Neural cell (in vitro differentiated cells): ENCODE measurements at regions not wholly inside any gene's neighbourhood (a gene's known extent, or its start where the extent isn't known, plus 50 kb on each side); places are given as distances from the start of the nearest gene placed in this dataset.

ENCODE experiments used
- H2AFZ ChIP-seq: fragments of 200-600, 300-800 bp; sonication (generic), shearing (Covaris generic); 2 replicates; pipeline ENCODE4 v1.6.0; 2014; ENCODE audit warnings: low read depth, mild to moderate bottlenecking, antibody characterized with exemption, low read length, moderate library complexity
- H3F3A ChIP-seq: fragments of 200-600 bp; shearing (Covaris generic); 2 replicates; pipeline ENCODE4 v1.6.1; 2016; ENCODE audit warnings: mild to moderate bottlenecking, moderate library complexity, mixed read lengths, antibody characterized with exemption, low read length; ENCODE audit not compliant: insufficient read depth, poor library complexity, severe bottlenecking
- H3K27ac ChIP-seq: fragments of 200-600, 300-800 bp; sonication (generic), shearing (Covaris generic); 2 replicates; pipeline ENCODE4 v1.5.1; 2014; ENCODE audit warnings: mild to moderate bottlenecking, low read length, moderate library complexity
- H3K27me3 ChIP-seq: fragments of 300-800, 200-600 bp; sonication (generic), shearing (Covaris generic); 2 replicates; pipeline ENCODE4 v1.6.0; 2014; ENCODE audit warnings: mild to moderate bottlenecking, low read depth, low read length, moderate library complexity; ENCODE audit not compliant: insufficient read depth
- H3K36me3 ChIP-seq: fragments of 300-800, 200-600 bp; sonication (generic), shearing (Covaris generic); 2 replicates; pipeline ENCODE4 v1.5.1; 2014; ENCODE audit warnings: mild to moderate bottlenecking, antibody characterized with exemption, low read length, moderate library complexity; ENCODE audit not compliant: insufficient read depth
- H3K4me2 ChIP-seq: fragments of 300-800, 200-600 bp; sonication (generic), shearing (Covaris generic); 2 replicates; pipeline ENCODE4 v1.6.0; 2014; ENCODE audit warnings: mild to moderate bottlenecking, low read length
- H3K4me3 ChIP-seq: fragments of 300-800, 200-600 bp; sonication (generic), shearing (Covaris generic); 2 replicates; pipeline ENCODE4 v1.5.1; 2014; ENCODE audit warnings: mild to moderate bottlenecking, low read length, moderate library complexity
- H3K79me2 ChIP-seq: fragments of 200-600 bp; shearing (Covaris generic); replicated peaks from 2 replicates; pipeline ENCODE4 v1.6.0; 2014; ENCODE audit warnings: mild to moderate bottlenecking, low read length, moderate library complexity; ENCODE audit not compliant: insufficient read depth
- H3K9ac ChIP-seq: fragments of 300-800, 200-600 bp; sonication (generic), shearing (Covaris generic); 2 replicates; pipeline ENCODE4 v1.6.1; 2016; ENCODE audit warnings: mild to moderate bottlenecking, low read length, mixed read lengths
- H3K9me2 ChIP-seq: fragments of 200-600 bp; shearing (Covaris generic); 2 replicates; pipeline ENCODE4 v1.6.1; 2016; ENCODE audit warnings: mild to moderate bottlenecking, low read length, mixed read lengths; ENCODE audit not compliant: insufficient read depth
- H3K9me3 ChIP-seq: fragments of 200-600, 300-800 bp; sonication (generic), shearing (Covaris generic); 2 replicates; pipeline ENCODE4 v1.6.1; 2016; ENCODE audit warnings: mild to moderate bottlenecking, mixed run types, low read length, moderate library complexity, mixed read lengths
- H4K20me1 ChIP-seq: fragments of 200-600 bp; shearing (Covaris generic); 2 replicates; pipeline ENCODE4 v1.6.1; 2016; ENCODE audit warnings: mild to moderate bottlenecking, mixed run types; ENCODE audit not compliant: insufficient read depth
- CTCF ChIP-seq: fragments of 450-650 bp; IDR thresholded peaks from 2 replicates; pipeline ENCODE4 v1.5.1; 2014; ENCODE audit warnings: antibody characterized with exemption, mild to moderate bottlenecking, moderate library complexity; ENCODE audit not compliant: poor library complexity, severe bottlenecking
- EP300 ChIP-seq: fragments of 450-650 bp; conservative IDR thresholded peaks from 2 replicates; pipeline ENCODE4 v1.6.1; 2014; ENCODE audit warnings: antibody characterized with exemption, mild to moderate bottlenecking, moderate library complexity; ENCODE audit not compliant: poor library complexity, severe bottlenecking
- EZH2 ChIP-seq: fragments of 200-600, 300-800 bp; shearing (Covaris generic), sonication (generic); IDR thresholded peaks from 2 replicates; pipeline ENCODE4 v1.6.1; 2014; ENCODE audit warnings: antibody characterized with exemption, low read length, borderline replicate concordance, mild to moderate bottlenecking; ENCODE audit not compliant: insufficient read depth, poor library complexity, severe bottlenecking
- MXI1 ChIP-seq: fragments of 450-650 bp; conservative IDR thresholded peaks from 2 replicates; pipeline ENCODE4 v1.6.1; 2014; ENCODE audit warnings: antibody characterized with exemption, mild to moderate bottlenecking; ENCODE audit not compliant: poor library complexity, severe bottlenecking
- POLR2AphosphoS5 ChIP-seq: IDR thresholded peaks from 2 replicates; pipeline ENCODE4 v1.6.1; 2012
- RAD21 ChIP-seq: fragments of 450-650 bp; conservative IDR thresholded peaks from 2 replicates; pipeline ENCODE4 v1.6.1; 2014; ENCODE audit warnings: antibody characterized with exemption, mild to moderate bottlenecking, moderate library complexity
- SMC3 ChIP-seq: fragments of 450-650 bp; conservative IDR thresholded peaks from 2 replicates; pipeline ENCODE4 v1.6.1; 2014; ENCODE audit warnings: antibody characterized with exemption, mild to moderate bottlenecking, moderate library complexity; ENCODE audit not compliant: poor library complexity
- TAF1 ChIP-seq: IDR thresholded peaks from 2 replicates; pipeline ENCODE4 v1.6.1; 2012; ENCODE audit warnings: low read depth
- TF ChIP-seq, protein P1 (sequence below): IDR thresholded peaks from 2 replicates; pipeline ENCODE4 v1.6.1; 2012; ENCODE audit warnings: borderline replicate concordance

DNA sequence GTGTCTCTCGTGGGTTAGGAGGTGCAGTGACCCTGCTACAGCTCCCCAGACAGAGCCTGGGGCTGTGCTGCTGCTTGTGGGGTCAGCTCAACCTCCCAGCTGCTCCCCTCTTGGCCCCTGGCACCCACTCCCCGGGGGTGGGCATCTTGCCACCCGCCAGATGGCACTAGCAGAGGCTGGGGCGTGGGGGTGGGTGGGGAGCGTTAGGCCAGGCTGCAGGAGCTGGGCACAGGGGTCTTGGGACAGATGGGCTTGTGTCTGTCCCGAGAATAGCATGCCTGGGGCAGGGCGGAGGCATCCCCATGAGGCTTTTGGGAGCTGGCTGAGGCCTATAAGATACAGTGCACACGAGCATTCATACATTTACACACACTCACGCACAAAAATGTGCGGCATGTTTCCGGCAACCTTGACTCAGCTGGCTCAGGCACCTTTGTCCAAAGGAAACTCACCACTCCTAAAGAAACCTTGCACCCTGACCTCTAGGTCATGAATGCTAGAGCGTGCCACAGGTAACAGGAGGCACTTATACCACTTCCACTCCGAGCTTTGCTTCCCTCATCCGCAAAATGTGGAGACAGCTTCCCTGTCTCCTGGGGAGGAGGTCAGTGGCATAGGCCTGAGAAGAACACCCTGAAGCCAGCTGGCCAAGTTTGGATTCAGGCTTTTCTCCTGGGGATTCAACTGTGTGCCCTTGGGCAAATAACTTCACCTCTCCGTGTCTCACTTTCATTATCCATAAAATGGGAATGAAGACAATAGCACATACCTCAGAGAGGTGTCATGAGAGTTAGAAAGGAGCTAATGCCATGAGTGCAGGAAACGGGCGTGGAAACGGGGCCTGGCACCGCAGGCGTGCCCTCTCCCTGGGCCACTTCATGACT, 78.9 kb upstream of the LHX1 start:
- no peak overlapping the region for H3K9ac ChIP-seq
- no peaks in the 10 kb centered on the region for H3F3A ChIP-seq
- no peak overlapping the region for H3K4me2 ChIP-seq
- H4K20me1 ChIP-seq, result no peaks in the 10 kb centered on the region
- no peaks in the 10 kb centered on the region for H3K36me3 ChIP-seq
- no peaks in the 10 kb centered on the region for H3K27me3 ChIP-seq
- H3K79me2 ChIP-seq, result no peaks in the 10 kb centered on the region
- H3K4me3 ChIP-seq, result no peak overlapping the region
- H3K9me3 ChIP-seq, result no peaks in the 10 kb centered on the region
- TF ChIP-seq CTCF, result no peak
- TF ChIP-seq RAD21, result no peak
- TF ChIP-seq POLR2AphosphoS5, result no peak
- TF ChIP-seq MXI1, result no peak
- TF ChIP-seq TAF1, result no peak
- no peak for TF ChIP-seq EZH2
- TF ChIP-seq, protein P1, sequence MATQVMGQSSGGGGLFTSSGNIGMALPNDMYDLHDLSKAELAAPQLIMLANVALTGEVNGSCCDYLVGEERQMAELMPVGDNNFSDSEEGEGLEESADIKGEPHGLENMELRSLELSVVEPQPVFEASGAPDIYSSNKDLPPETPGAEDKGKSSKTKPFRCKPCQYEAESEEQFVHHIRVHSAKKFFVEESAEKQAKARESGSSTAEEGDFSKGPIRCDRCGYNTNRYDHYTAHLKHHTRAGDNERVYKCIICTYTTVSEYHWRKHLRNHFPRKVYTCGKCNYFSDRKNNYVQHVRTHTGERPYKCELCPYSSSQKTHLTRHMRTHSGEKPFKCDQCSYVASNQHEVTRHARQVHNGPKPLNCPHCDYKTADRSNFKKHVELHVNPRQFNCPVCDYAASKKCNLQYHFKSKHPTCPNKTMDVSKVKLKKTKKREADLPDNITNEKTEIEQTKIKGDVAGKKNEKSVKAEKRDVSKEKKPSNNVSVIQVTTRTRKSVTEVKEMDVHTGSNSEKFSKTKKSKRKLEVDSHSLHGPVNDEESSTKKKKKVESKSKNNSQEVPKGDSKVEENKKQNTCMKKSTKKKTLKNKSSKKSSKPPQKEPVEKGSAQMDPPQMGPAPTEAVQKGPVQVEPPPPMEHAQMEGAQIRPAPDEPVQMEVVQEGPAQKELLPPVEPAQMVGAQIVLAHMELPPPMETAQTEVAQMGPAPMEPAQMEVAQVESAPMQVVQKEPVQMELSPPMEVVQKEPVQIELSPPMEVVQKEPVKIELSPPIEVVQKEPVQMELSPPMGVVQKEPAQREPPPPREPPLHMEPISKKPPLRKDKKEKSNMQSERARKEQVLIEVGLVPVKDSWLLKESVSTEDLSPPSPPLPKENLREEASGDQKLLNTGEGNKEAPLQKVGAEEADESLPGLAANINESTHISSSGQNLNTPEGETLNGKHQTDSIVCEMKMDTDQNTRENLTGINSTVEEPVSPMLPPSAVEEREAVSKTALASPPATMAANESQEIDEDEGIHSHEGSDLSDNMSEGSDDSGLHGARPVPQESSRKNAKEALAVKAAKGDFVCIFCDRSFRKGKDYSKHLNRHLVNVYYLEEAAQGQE, result no peak
- no peak for TF ChIP-seq SMC3
- TF ChIP-seq EP300, result no peak
- H3K9me2 ChIP-seq, result no peaks in the 10 kb centered on the region
- H2AFZ ChIP-seq, result no peak overlapping the region
- no peak overlapping the region for H3K27ac ChIP-seq

GRCh38 chr17:36859003-36859300, 78.3 kb upstream of the LHX1 start:
- H3K9me3 ChIP-seq, result no peaks in the 10 kb centered on the region
- no peaks in the 10 kb centered on the region for H3K79me2 ChIP-seq
- H4K20me1 ChIP-seq, result no peaks in the 10 kb centered on the region
- no peak overlapping the region for H3K4me3 ChIP-seq
- H3K9me2 ChIP-seq, result no peaks in the 10 kb centered on the region
- H2AFZ ChIP-seq, result no peak overlapping the region
- H3F3A ChIP-seq, result no peaks in the 10 kb centered on the region
- no peaks in the 10 kb centered on the region for H3K36me3 ChIP-seq
- H3K9ac ChIP-seq, result no peak overlapping the region
- no peak overlapping the region for H3K27ac ChIP-seq
- TF ChIP-seq SMC3, result no peak
- TF ChIP-seq MXI1, result no peak
- no peak for TF ChIP-seq CTCF
- no peak for TF ChIP-seq EP300
- no peak for TF ChIP-seq RAD21
- no peak for TF ChIP-seq TAF1
- TF ChIP-seq, protein P1, result no peak
- no peak for TF ChIP-seq EZH2
- TF ChIP-seq POLR2AphosphoS5, result no peak
- H3K4me2 ChIP-seq, result no peak overlapping the region
- no peaks in the 10 kb centered on the region for H3K27me3 ChIP-seq
